ENCODE measurements at regions not wholly inside any gene's neighbourhood (a gene's known extent, or its start where the extent isn't known, plus 50 kb on each side); places are given as distances from the start of the nearest gene placed in this dataset.

- Histone ChIP-seq H4K20me1 (ENCODE audit: control insufficient read depth, extremely low read depth, insufficient read depth, low read length) (no peaks in the 10 kb centered on the region), H3K4me2 (ENCODE audit: extremely low read depth, insufficient read depth, low read length) (no peak overlapping the region), H3K4me3 (replicated peaks in 1 of 4; ENCODE audit: control extremely low read depth in 1 of 4, insufficient read depth in 1 of 4, low read depth in 3 of 4, low read length in 4 of 4) (no peak overlapping the region), H3K9ac (ENCODE audit: insufficient read depth, low read length) (no peak overlapping the region), H3K79me2 (ENCODE audit: control insufficient read depth, insufficient read depth, low read length) (no peaks in the 10 kb centered on the region), H3K27me3 (ENCODE audit: control insufficient read depth, insufficient read depth, low read length) (no peaks in the 10 kb centered on the region), H2AFZ (ENCODE audit: low read length) (no peak overlapping the region), H3K9me3 (ENCODE audit: control insufficient read depth, insufficient read depth, low read depth, low read length) (no peaks in the 10 kb centered on the region), H3K4me1 (ENCODE audit: control insufficient read depth, extremely low read depth, insufficient read depth, low read length) (no peaks in the 10 kb centered on the region), H3K36me3 (ENCODE audit: control insufficient read depth, insufficient read depth, low read length) (no peaks in the 10 kb centered on the region), H3K27ac (ENCODE audit: insufficient read depth, low read length) (no peak overlapping the region)
- no peak for DNase-seq (ENCODE audit: low read depth in 2 of 2)
- TF ChIP-seq EZH2 (IDR thresholded peaks at IDR 0.05; ENCODE audit: low read length, missing control alignments) (no peak), CTCF (conservative IDR thresholded peaks at IDR 0.05 in 1 of 2, IDR thresholded peaks at IDR 0.05 in 1 of 2; ENCODE audit: low read depth in 1 of 2, low read length in 2 of 2) (no peak)
These were observed 609.6 kb upstream of the SPANXN1 start for GRCh38 chrX:144637731-144638130.

- Histone ChIP-seq H2AFZ (ENCODE audit: low read length) (no peak overlapping the region), H3K4me2 (ENCODE audit: extremely low read depth, insufficient read depth, low read length) (no peak overlapping the region), H3K27me3 (ENCODE audit: control insufficient read depth, insufficient read depth, low read length) (no peaks in the 10 kb centered on the region), H3K9ac (ENCODE audit: insufficient read depth, low read length) (no peak overlapping the region), H3K27ac (ENCODE audit: insufficient read depth, low read length) (no peak overlapping the region), H3K36me3 (ENCODE audit: control insufficient read depth, insufficient read depth, low read length) (no peaks in the 10 kb centered on the region), H3K79me2 (ENCODE audit: control insufficient read depth, insufficient read depth, low read length) (no peaks in the 10 kb centered on the region), H3K4me1 (ENCODE audit: control insufficient read depth, extremely low read depth, insufficient read depth, low read length) (no peaks in the 10 kb centered on the region), H3K9me3 (ENCODE audit: control insufficient read depth, insufficient read depth, low read depth, low read length) (no peaks in the 10 kb centered on the region), H4K20me1 (ENCODE audit: control insufficient read depth, extremely low read depth, insufficient read depth, low read length) (no peaks in the 10 kb centered on the region), H3K4me3 (replicated peaks in 1 of 4; ENCODE audit: control extremely low read depth in 1 of 4, insufficient read depth in 1 of 4, low read depth in 3 of 4, low read length in 4 of 4) (no peak overlapping the region)
- no peak for DNase-seq (ENCODE audit: low read depth in 2 of 2)
- TF ChIP-seq EZH2 (IDR thresholded peaks at IDR 0.05; ENCODE audit: low read length, missing control alignments) (no peak), CTCF (conservative IDR thresholded peaks at IDR 0.05 in 1 of 2, IDR thresholded peaks at IDR 0.05 in 1 of 2; ENCODE audit: low read depth in 1 of 2, low read length in 2 of 2) (no peak)
These were observed 598.5 kb upstream of the SPANXN1 start for GRCh38 chrX:144648788-144649187.

GRCh38 chrX:144681501-144681900, 565.8 kb upstream of the SPANXN1 start:
- no peaks in the 10 kb centered on the region for H3K79me2 ChIP-seq (ENCODE audit: control insufficient read depth, insufficient read depth, low read length)
- H3K4me3 ChIP-seq (replicated peaks in 1 of 4; ENCODE audit: control extremely low read depth in 1 of 4, insufficient read depth in 1 of 4, low read depth in 3 of 4, low read length in 4 of 4) = no peak overlapping the region
- no peaks in the 10 kb centered on the region for H3K9me3 ChIP-seq (ENCODE audit: control insufficient read depth, insufficient read depth, low read depth, low read length)
- H3K4me1 ChIP-seq (ENCODE audit: control insufficient read depth, extremely low read depth, insufficient read depth, low read length) = no peaks in the 10 kb centered on the region
- H3K4me2 ChIP-seq (ENCODE audit: extremely low read depth, insufficient read depth, low read length) = no peak overlapping the region
- H2AFZ ChIP-seq (ENCODE audit: low read length) = no peak overlapping the region
- H3K27ac ChIP-seq (ENCODE audit: insufficient read depth, low read length) = no peak overlapping the region
- H3K9ac ChIP-seq (ENCODE audit: insufficient read depth, low read length) = no peak overlapping the region
- H3K27me3 ChIP-seq (ENCODE audit: control insufficient read depth, insufficient read depth, low read length) = no peaks in the 10 kb centered on the region
- no peaks in the 10 kb centered on the region for H3K36me3 ChIP-seq (ENCODE audit: control insufficient read depth, insufficient read depth, low read length)
- peak in 1 of 2 donors; percentile 1 for DNase-seq (ENCODE audit: low read depth in 2 of 2)
- no peak for TF ChIP-seq CTCF (conservative IDR thresholded peaks at IDR 0.05 in 1 of 2, IDR thresholded peaks at IDR 0.05 in 1 of 2; ENCODE audit: low read depth in 1 of 2, low read length in 2 of 2)
- no peak for TF ChIP-seq EZH2 (IDR thresholded peaks at IDR 0.05; ENCODE audit: low read length, missing control alignments)
- no peaks in the 10 kb centered on the region for H4K20me1 ChIP-seq (ENCODE audit: control insufficient read depth, extremely low read depth, insufficient read depth, low read length)

Measured in fibroblast of lung (primary cell).